Globus pallidus (tissue), 1 donor: ENCODE measurements at regions not wholly inside any gene's neighbourhood (a gene's known extent, or its start where the extent isn't known, plus 50 kb on each side); places are given as distances from the start of the nearest gene placed in this dataset.
"Not testable (repeated sequence)": the region's sequence is repeated elsewhere in the genome, so short reads cannot be mapped to it uniquely, and the experiment has no call there.

ENCODE experiments used
- DNase-seq: peaks from one replicate; pipeline ENCODE4 v3.0.0-alpha.2; 2015; ENCODE audit warnings: low spot score

DNA sequence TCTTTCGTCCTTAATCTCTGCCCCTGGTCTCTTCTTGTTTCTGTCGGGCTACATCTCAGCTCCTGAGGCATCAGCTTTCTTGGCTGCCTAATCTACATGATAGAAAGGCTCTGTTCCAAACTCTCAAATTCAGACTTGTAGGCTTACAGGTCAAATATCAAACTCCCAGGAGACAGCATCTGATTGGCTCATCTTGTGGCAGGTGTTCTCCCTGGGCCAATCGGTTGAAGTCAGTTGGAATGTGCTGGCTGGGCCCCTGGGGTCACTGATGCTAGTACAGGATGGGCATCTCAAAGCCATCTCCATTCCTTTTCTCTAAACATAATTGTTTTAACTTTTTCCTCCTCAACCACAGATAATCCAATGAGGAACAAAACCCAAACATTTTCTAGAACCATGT is 198.7 kb downstream of the CNTN3 start:
- DNase-seq, result no peak

DNA sequence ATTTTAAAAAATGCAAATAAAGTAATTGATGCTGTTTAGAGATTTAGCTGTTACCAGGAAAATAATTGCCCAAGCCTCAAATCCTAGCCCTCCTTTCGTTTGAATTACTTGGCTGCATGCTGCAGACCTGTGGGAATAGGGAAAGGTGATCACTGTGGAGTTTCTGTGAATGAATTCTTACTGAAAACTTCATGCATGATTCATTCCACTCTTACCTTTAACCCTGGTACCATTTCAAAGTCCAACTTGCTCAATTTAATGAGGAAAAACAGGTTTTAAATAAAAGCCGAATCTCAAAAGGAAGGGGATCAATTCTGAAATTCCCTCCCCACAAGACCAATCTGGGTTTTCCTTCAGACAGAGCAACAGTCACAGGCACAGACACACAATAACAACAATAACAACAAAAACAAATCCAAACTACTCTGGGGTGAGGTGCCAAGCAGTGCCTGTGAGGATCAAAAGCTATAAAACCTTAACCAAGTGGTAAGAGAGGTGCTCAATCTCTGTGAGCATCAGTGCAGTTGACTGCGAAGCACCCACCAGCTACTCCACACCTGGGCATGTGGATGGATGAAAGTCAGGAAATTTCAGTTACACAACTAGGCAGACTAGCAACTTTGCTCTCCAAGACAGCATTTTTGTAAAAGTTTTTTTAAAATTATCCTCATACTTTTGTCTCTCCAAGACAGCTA is 200.8 kb downstream of the CNTN3 start:
- DNase-seq, result no peak

DNA sequence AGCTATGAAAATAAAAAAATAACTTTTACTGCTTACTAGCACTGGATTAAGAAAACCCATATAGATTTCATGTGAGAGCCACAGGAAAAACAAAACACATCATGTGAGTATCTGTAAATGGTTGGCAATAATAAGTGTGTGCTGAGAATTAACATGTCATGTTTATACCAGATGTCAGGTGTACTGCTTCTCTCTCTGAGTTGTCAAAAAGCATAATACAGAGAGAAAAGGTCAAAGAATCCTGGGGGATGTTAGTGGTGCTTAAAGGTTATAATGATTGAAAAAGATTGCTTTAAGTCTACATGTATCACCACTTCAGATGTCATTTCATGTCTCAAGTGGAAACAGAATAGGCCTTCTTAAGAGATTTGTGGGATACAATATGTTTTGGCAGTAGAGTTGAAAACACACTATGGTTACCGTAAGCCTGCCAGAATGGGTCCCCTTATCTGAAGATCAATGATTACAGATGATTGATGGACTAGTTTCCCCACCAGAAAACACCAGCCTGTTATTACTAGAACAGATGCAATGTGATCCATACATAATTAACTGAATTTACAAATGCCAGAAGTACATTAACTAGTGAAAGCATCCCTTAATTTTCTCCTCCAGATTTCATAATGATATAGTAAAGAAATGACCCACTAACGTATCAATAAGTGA is 204.1 kb downstream of the CNTN3 start:
- DNase-seq, result no peak

- DNase-seq, result no peak
Measured at GRCh38 chr3:74409066-74409465, 205.4 kb downstream of the CNTN3 start.

DNA sequence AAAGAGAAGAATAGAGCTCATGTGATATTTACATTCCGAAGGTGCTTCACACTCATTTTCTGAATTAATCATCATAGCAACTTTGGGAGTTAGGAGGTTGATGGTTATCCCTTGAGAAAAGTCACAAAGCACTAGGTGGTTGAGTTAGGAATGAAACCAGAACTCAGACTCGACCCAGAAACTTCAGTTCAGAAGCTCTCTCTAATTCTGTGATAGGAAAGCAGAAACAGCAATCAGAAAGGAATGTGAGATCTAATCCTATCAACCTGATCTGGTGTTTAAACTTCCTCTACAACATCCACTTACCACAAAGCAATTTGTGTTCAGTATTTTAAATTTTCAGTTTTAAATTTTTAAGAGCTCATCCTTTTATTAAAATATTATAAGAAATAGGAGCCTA is 211.2 kb downstream of the CNTN3 start:
- no peak for DNase-seq

DNA sequence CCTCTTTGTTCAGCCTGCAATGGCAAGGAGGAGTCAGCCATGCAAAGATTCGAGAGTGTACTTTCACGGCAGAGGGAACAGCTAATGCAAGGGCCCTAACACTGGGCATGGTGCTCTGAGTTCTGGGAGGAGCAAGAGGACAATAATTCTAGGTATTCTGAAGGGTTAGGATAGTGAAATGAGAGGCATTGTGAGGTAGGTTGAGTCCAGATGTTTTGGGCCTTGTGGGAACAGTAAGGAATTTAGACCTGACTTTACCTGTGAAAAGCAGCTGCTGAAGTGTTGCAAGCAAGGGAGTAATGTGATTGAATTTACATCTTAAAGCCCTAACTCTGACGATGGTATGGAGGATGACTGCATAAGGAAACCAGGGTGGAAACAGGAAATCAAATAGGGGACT is 211.6 kb downstream of the CNTN3 start:
- no peak for DNase-seq

DNA sequence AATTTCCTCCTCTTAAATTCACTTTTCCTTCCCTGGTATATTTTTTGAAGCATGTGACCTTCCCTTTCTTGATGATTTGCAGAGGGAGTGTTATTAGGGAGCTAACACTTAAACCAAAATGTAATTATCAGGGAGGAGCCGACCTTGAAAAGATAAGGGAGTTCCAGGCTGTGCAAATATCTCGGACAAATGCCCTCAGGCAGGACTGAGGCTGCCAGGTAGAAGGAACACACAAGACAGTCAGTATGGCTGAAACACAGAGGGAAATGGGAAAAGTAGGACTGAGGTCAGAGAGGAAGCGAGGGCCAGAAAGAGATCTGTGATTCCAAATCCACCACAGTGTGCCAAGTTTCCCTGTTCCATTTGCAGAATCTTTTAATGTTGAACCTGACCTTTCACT is 221.0 kb downstream of the CNTN3 start:
- DNase-seq, result no peak

GRCh38 chr3:74390121-74390877 is 224.2 kb downstream of the CNTN3 start:
- no peak for DNase-seq

- DNase-seq, result no peak
Measured at GRCh38 chr3:74387111-74387735, 227.2 kb downstream of the CNTN3 start.

DNA sequence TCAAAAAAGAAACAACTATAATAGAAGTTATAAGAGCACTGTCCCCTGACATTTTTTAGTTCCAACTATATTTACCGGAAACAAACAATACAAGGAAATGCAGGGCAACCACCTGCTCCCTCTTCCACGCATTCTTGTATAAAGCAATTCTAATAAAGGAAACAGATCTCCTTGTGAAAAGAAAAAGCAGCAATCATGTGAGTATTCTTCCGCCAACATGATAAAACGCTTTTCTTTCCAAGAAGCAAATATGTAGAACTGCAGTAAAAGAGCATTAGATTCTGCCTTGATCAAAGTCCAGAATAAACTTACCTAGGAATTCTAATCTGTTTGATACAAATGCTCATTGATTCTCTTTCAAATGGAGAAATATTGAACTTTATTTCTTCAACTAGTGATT is 230.3 kb downstream of the CNTN3 start:
- no peak for DNase-seq

DNA sequence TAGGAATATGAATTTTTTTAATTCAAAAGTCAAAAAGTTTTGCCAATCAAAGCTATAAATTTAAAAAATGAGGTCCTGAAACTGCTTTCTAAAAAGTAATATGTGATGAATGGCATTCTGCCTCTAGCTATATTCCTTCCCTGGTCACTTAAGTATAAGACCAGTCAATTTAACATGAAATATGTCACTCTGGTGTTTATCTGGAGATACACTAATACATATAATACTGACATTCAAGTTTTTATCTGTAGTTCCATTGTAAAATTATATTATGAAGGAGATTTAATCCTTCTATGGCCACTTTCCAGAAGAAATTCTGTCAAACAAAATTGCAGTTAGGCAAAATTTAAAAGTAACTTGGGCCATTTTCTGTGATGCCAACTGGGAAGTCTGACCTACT is 236.8 kb downstream of the CNTN3 start:
- no peak for DNase-seq

DNA sequence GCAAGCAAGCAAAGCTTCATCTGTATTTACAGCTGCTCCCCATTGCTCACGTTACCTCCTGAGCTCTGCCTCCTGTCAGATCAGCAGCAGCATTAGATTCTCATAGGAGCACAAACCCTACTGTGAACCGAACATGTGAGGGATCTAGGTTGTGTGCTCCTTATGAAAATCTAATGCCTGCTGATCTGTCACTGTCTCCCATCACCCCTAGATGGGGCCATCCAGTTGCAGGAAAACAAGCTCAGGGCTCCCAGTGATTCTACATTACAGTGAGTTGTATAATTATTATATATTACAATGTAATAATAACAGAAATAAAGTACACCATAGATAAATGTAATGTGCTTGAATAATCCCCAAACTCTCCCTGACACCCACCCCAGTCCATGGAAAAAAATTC is 238.1 kb downstream of the CNTN3 start:
- DNase-seq, result not testable (repeated sequence)

DNA sequence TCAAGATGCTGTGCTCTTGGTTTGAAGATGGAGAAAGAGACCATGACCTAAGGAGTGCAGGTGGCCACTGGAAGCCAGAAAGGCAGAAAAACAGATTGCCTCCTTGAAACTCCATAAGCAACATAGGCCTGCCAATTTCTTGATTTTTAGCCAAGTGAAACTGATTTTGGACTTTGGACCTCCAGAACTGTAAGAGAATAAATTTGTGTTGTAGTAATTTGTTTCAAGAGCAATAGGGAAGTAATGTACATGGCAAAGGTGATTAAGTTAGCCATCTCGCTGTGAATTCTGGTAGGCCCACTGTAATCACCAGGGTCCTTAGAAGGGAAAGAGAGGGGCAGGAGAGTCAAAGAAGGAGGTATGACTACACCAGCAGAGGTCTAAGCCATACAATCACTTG is 238.8 kb downstream of the CNTN3 start:
- no peak for DNase-seq

DNA sequence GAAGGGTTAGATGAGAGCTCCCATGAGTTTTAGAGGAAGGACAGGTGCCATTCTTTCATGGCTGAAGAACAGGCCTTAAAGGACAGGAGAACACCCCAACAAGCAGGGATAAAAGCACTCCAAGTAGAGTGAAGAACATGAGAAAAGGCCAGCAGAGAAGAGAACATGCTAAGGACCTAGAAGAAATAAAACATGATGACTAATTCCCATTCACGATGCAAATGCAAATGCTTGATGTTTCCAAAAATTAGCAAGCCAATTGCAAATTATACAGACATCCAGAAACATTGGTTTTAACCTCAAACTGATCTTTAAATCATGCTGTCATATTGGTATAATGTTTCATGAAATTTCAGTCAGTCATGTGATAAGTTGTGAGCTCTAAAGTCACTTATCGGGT is 241.7 kb downstream of the CNTN3 start:
- no peak for DNase-seq

DNA sequence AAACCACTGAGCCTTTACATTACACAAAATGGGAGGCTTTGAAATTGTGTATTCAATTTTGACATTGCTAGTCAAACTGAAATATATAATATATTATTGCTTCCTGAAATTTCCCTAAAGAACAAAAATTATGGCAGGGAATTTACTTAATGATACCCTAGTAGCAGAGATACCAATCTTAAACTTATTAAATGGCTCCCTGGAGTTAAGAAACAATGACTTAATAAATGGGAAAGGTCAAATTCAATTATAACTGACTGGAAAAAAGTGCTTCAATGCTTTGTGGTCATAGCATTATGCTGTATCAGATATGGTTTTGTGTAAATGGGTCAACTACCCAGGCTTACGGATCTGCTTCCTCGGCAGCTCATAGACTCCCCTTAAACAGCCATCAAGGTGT is 244.1 kb downstream of the CNTN3 start:
- DNase-seq, result no peak

DNA sequence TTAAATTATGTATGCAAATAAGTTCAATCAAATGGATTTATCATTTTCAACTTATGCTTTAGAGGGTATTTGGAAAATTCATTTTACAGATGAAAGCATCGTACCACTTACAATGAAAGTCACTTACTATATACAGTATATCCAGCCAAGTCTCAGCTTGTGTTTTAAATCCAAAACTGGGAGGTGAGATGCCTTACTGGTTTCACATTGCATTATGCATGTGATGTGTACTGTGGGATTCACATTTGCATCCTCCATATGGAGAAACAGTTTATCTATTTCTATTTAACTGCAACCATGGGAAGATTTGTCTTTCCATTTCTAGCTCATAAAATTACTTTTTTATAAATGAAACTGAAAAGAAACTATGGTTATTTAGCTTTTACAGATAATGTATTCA is 248.1 kb downstream of the CNTN3 start:
- no peak for DNase-seq

DNA sequence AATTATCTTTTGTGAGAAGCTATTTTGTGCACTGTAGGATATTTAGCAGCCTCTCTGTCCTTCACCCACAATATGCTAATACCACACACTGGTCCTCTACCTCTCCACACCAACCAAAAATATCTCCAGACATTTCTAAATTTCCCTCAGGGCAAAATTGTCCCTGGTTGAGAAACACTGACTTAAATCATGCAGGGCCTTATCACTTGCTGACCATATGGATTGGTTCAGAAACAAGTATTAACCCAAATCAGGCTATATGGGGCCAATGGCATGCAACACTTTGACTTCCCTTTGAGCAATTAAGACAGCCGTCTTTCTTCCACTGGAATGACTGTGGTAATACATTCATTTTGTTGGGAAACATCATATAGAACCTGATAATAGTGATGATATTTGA is 251.1 kb downstream of the CNTN3 start:
- no peak for DNase-seq

- no peak for DNase-seq
Measured at GRCh38 chr3:74360406-74360805, 254.1 kb downstream of the CNTN3 start.

DNA sequence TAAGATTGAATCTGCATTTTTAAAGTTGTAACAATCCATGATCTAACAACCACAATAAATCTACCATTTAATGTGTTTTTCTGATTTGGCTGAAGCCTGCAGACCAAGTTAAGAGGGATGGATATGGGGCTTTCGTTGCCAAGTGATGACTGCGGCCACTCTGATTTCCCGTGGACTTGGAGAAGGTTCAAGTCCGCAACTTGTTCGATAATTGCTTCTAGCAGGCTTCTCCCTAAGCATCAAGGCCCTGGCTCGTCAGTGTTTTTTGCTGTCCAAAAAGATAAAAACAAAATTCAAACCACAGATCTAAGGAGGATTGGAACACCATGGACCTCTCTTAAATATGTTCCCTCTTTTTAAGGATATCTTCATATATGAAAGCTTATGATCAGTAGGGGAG is 256.6 kb downstream of the CNTN3 start:
- no peak for DNase-seq

- DNase-seq, result no peak
Measured at GRCh38 chr3:74353039-74353438, 261.4 kb downstream of the CNTN3 start.

GRCh38 chr3:74352166-74352565 is 262.3 kb downstream of the CNTN3 start:
- DNase-seq, result no peak

- DNase-seq, result no peak
Measured at GRCh38 chr3:74351213-74351612, 263.2 kb downstream of the CNTN3 start.

DNA sequence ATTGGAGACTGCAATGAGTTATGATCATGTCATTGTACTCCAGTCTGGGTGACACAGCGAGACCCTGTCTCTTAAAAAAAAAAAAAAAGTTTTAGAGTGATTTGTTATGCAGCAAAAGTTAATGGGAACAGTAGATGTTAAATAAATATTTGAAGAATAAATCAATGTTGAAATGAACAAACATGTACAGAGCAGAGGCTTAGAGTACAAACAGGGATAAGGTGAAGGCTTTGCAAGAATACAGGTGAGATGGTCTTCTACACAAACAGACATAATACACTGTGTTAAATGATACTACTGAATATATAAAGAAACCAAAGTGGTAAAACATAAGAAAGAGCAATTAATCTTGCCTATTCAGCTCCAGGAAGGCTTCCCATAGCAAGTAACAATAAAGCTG is 265.4 kb downstream of the CNTN3 start:
- DNase-seq, result no peak
